B cell (primary cell): ENCODE measurements at regions not wholly inside any gene's neighbourhood (a gene's known extent, or its start where the extent isn't known, plus 50 kb on each side); places are given as distances from the start of the nearest gene placed in this dataset.

ENCODE experiments used
- ATAC-seq: fragments of 200-7000 bp; cut with Tn5 transposase; one replicate; pipeline ENCODE4 v1.10.0; 2021; ENCODE audit warnings: low read depth, mild to moderate bottlenecking, moderate number of reproducible peaks, moderate library complexity
- CTCF ChIA-PET: fragments of 350-600 bp; sonication (Branson Sonifier 250); formaldehyde crosslinking; loops from one replicate; lab custom pipeline; 2021; ENCODE audit warnings: antibody characterized with exemption, inconsistent platforms; lab: Charles Lee
- POLR2A ChIA-PET: fragments of 350-600 bp; sonication (Branson Sonifier 250); formaldehyde crosslinking; loops from one replicate; lab custom pipeline; 2021; ENCODE audit warnings: antibody characterized with exemption; lab: Charles Lee
- DNase-seq: peaks from one replicate; pipeline ENCODE4 v3.0.0; 2013
- H2AFZ ChIP-seq: 2 replicates; pipeline ENCODE4 v1.6.1; 2012; ENCODE audit warnings: mild to moderate bottlenecking, low read depth, low read length; ENCODE audit not compliant: insufficient read depth, poor library complexity, severe bottlenecking
- H3K27ac ChIP-seq, 2 donors: 1 replicate in 1 of 2; 2 replicates in 1 of 2; pipeline ENCODE4 v1.5.1; 2012 to 2013; ENCODE audit warnings: low read length in 2 of 2, mild to moderate bottlenecking in 2 of 2, moderate library complexity in 1 of 2
- H3K27me3 ChIP-seq, 4 experiments: fragments of 200-600 bp in 1 of 4; sonication (generic) in 1 of 4; replicated peaks in 1 of 4; 1 replicate in 2 of 4; 2 replicates in 2 of 4; pipeline versions ENCODE4 v1.6.1 to v1.7.0; 2013 to 2016; ENCODE audit warnings: low read length in 3 of 4, mild to moderate bottlenecking in 2 of 4, mixed read lengths in 1 of 4, moderate library complexity in 1 of 4; ENCODE audit not compliant: insufficient read depth in 4 of 4, control insufficient read depth in 3 of 4; ENCODE audit errors: control extremely low read depth in 1 of 4
- H3K36me3 ChIP-seq, 2 experiments: replicated peaks in 1 of 2; 1 replicate in 1 of 2; 2 replicates in 1 of 2; pipeline versions ENCODE4 v1.6.1 to v1.7.1; 2013; ENCODE audit warnings: low read length in 1 of 2; ENCODE audit not compliant: insufficient read depth in 2 of 2, control insufficient read depth in 1 of 2; ENCODE audit errors: control extremely low read depth in 1 of 2, extremely low read depth in 1 of 2
- H3K4me1 ChIP-seq, 2 donors: fragments of 200-600 bp in 1 of 2; sonication (generic) in 1 of 2; 1 replicate in 1 of 2; 2 replicates in 1 of 2; pipeline versions ENCODE4 v1.5.1 to v1.6.1; 2013 to 2017; ENCODE audit warnings: low read length in 2 of 2; ENCODE audit not compliant: control insufficient read depth in 2 of 2, insufficient read depth in 2 of 2
- H3K4me2 ChIP-seq: replicated peaks from 2 replicates; pipeline ENCODE3; 2012; ENCODE audit warnings: mild to moderate bottlenecking, low read depth, low read length; ENCODE audit not compliant: poor library complexity, severe bottlenecking
- H3K4me3 ChIP-seq, 5 experiments: fragments of 200-600 bp in 1 of 5; sonication (generic) in 1 of 5; 1 replicate in 3 of 5; 2 replicates in 2 of 5; pipeline versions ENCODE4 v1.5.1 to v1.7.0; 2011 to 2016; ENCODE audit warnings: low read length in 4 of 5, mild to moderate bottlenecking in 4 of 5, low read depth in 2 of 5, control low read depth in 1 of 5, moderate library complexity in 1 of 5; ENCODE audit not compliant: insufficient read depth in 1 of 5; ENCODE audit errors: control extremely low read depth in 1 of 5, extremely low read depth in 1 of 5
- H3K79me2 ChIP-seq: fragments of 200-600 bp; sonication (generic); one replicate; pipeline ENCODE4 v1.6.0; 2016; ENCODE audit warnings: low read length; ENCODE audit not compliant: control insufficient read depth, insufficient read depth
- H3K9ac ChIP-seq: fragments of 200-600 bp; sonication (generic); 2 replicates; pipeline ENCODE4 v1.6.1; 2017; ENCODE audit warnings: mild to moderate bottlenecking, low read length, moderate library complexity
- H3K9me3 ChIP-seq, 3 donors: one replicate each; pipeline versions ENCODE4 v1.6.1 to v1.7.1; 2013; ENCODE audit warnings: low read length in 2 of 3; ENCODE audit not compliant: control insufficient read depth in 2 of 3, insufficient read depth in 1 of 3; ENCODE audit errors: control extremely low read depth in 1 of 3
- H4K20me1 ChIP-seq: 2 replicates; pipeline ENCODE4 v1.6.0; 2012; ENCODE audit warnings: mild to moderate bottlenecking, low read length; ENCODE audit not compliant: insufficient read depth, control insufficient read depth, poor library complexity, severe bottlenecking
- H3K27ac Mint-ChIP-seq: one replicate; pipeline ENCODE4 v1.8.0; 2021; ENCODE audit warnings: mixed read lengths
- H3K27me3 Mint-ChIP-seq: one replicate; pipeline ENCODE4 v1.8.0; 2021; ENCODE audit warnings: mixed read lengths
- H3K4me1 Mint-ChIP-seq: one replicate; pipeline ENCODE4 v1.8.0; 2021; ENCODE audit warnings: mixed read lengths
- H3K4me3 Mint-ChIP-seq: one replicate; pipeline ENCODE4 v1.8.0; 2021; ENCODE audit warnings: mixed read lengths
- H3K9me3 Mint-ChIP-seq: one replicate; pipeline ENCODE4 v1.8.0; 2022; ENCODE audit warnings: mixed read lengths; ENCODE audit not compliant: insufficient read depth
- EZH2 ChIP-seq: IDR thresholded peaks from 2 replicates; pipeline ENCODE4 v1.6.1; 2012; ENCODE audit warnings: borderline replicate concordance, low read depth, mild to moderate bottlenecking, moderate library complexity, low read length; ENCODE audit not compliant: insufficient read depth, poor library complexity, severe bottlenecking
- intact Hi-C: fragments of 100-400 bp; cut with micrococcal nuclease; formaldehyde crosslinking; loops from one replicate; pipeline ENCODE4 v1.10.0; 2022
- TF ChIP-seq, protein P1 (sequence below): fragments of 200-600 bp; IDR thresholded peaks from one replicate; pipeline ENCODE4 v1.8.0; 2022; ENCODE audit warnings: antibody characterized with exemption, mild to moderate bottlenecking

DNA sequence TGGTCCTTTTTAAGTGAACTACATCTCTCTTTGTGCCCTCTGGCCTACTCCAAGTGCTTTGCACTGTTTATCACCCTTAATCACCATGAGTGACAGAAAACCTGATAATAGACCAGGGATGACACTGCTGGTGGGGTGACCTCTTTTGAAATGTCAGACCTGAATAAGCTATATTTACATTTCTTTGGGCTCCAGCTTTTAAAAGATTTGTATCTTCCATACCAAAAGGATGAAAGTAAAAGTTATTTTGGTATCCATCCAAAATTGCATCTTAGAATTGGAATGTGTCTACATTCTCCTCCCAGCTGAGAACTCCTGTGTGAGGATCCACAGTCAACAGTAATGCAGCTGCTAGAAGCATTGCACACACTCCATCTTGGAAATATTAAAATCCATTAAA lies 370.0 kb downstream of the CDH11 start:
- H3K27me3 ChIP-seq = no peaks in the 10 kb centered on the region
- DNase-seq (no peak), ATAC-seq (no peak)
- no peaks in the 10 kb centered on the region for H3K4me1 Mint-ChIP-seq
- H3K4me3 ChIP-seq = no peak overlapping the region
- intact Hi-C loops = no loop called here
- no peaks in the 10 kb centered on the region for H3K4me1 ChIP-seq
- H3K9me3 Mint-ChIP-seq = no peaks in the 10 kb centered on the region
- TF ChIP-seq, protein P1, sequence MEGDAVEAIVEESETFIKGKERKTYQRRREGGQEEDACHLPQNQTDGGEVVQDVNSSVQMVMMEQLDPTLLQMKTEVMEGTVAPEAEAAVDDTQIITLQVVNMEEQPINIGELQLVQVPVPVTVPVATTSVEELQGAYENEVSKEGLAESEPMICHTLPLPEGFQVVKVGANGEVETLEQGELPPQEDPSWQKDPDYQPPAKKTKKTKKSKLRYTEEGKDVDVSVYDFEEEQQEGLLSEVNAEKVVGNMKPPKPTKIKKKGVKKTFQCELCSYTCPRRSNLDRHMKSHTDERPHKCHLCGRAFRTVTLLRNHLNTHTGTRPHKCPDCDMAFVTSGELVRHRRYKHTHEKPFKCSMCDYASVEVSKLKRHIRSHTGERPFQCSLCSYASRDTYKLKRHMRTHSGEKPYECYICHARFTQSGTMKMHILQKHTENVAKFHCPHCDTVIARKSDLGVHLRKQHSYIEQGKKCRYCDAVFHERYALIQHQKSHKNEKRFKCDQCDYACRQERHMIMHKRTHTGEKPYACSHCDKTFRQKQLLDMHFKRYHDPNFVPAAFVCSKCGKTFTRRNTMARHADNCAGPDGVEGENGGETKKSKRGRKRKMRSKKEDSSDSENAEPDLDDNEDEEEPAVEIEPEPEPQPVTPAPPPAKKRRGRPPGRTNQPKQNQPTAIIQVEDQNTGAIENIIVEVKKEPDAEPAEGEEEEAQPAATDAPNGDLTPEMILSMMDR = no peak
- TF ChIP-seq EZH2 = no peak
- CTCF ChIA-PET = no interaction called here
- no peak overlapping the region for H3K4me2 ChIP-seq
- POLR2A ChIA-PET = no interaction called here
- H3K27me3 Mint-ChIP-seq = no peaks in the 10 kb centered on the region
- H3K4me3 Mint-ChIP-seq = no peak overlapping the region
- no peak overlapping the region for H3K27ac Mint-ChIP-seq
- no peak overlapping the region for H3K27ac ChIP-seq
- H3K9ac ChIP-seq = no peak overlapping the region
- no peaks in the 10 kb centered on the region for H4K20me1 ChIP-seq
- H3K36me3 ChIP-seq = no peaks in the 10 kb centered on the region
- H3K9me3 ChIP-seq = no peaks in the 10 kb centered on the region
- no peaks in the 10 kb centered on the region for H3K79me2 ChIP-seq
- H2AFZ ChIP-seq = no peak overlapping the region

DNA sequence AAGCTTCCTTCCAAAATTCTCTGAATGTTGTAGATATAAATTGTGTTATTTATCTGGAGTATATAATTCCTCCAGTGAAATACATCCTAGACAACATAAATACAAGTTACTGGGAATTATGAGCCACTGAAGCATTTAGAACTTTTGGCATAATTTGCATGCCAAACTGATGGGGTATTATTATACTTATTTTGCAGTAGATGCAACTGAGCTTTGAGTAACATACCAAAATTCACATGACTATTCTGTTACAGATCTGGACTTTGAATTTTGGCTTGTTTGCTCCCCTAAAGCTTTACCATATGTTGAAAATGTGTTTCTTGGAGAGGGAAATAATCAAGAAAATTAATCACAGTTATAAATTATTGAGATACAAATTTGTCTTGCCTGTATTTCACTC lies 372.5 kb downstream of the CDH11 start:
- H3K4me1 Mint-ChIP-seq = no peaks in the 10 kb centered on the region
- no peak overlapping the region for H2AFZ ChIP-seq
- ATAC-seq (no peak), DNase-seq (no peak)
- H4K20me1 ChIP-seq = no peaks in the 10 kb centered on the region
- no peak overlapping the region for H3K4me3 Mint-ChIP-seq
- intact Hi-C loops = no loop called here
- H3K4me1 ChIP-seq = no peaks in the 10 kb centered on the region
- peaks cover 3% of the 10 kb centered on the region for H3K9me3 Mint-ChIP-seq
- H3K9me3 ChIP-seq = no peaks in the 10 kb centered on the region
- ChIA-PET POLR2A (no interaction called here), CTCF (no interaction called here)
- no peak overlapping the region for H3K4me2 ChIP-seq
- H3K4me3 ChIP-seq = no peak overlapping the region
- H3K36me3 ChIP-seq = no peaks in the 10 kb centered on the region
- H3K27me3 ChIP-seq = no peaks in the 10 kb centered on the region
- H3K27ac ChIP-seq = no peak overlapping the region
- no peak overlapping the region for H3K27ac Mint-ChIP-seq
- no peak overlapping the region for H3K9ac ChIP-seq
- TF ChIP-seq, protein P1 = no peak
- no peak for TF ChIP-seq EZH2
- no peaks in the 10 kb centered on the region for H3K79me2 ChIP-seq
- no peaks in the 10 kb centered on the region for H3K27me3 Mint-ChIP-seq
